ENCODE measurements at regions not wholly inside any gene's neighbourhood (a gene's known extent, or its start where the extent isn't known, plus 50 kb on each side); places are given as distances from the start of the nearest gene placed in this dataset.
"Not testable (repeated sequence)": the region's sequence is repeated elsewhere in the genome, so short reads cannot be mapped to it uniquely, and the experiment has no call there.

GRCh38 chr17:77533697-77534096 lies 392.9 kb downstream of the SEC14L1 start:
- H3K9me3 ChIP-seq (ENCODE audit: control extremely low read depth in 1 of 5, control insufficient read depth in 4 of 5, insufficient read depth in 2 of 5, low read depth in 1 of 5, low read length in 4 of 5); POLR2A ChIA-PET; H3K4me3 ChIP-seq (ENCODE audit: control insufficient read depth in 1 of 7, extremely low read depth in 1 of 7, insufficient read depth in 4 of 7, low read depth in 2 of 7, low read length in 6 of 7); H3K27ac ChIP-seq (ENCODE audit: insufficient read depth in 1 of 2, low read depth in 1 of 2, low read length in 2 of 2, poor library complexity in 1 of 2, severe bottlenecking in 2 of 2); DNase-seq; CTCF ChIA-PET; H3K36me3 ChIP-seq (ENCODE audit: control insufficient read depth in 4 of 4, insufficient read depth in 4 of 4, low read length in 3 of 4): not testable (repeated sequence)
- peaks cover 0 to 13% (median 8%) of the 10 kb centered on the region in 4 experiments for H3K4me1 ChIP-seq (ENCODE audit: control extremely low read depth in 1 of 4, control insufficient read depth in 4 of 4, insufficient read depth in 4 of 4, low read length in 3 of 4)
- 100% methylated on average over 3 of the region's 6 CpGs for WGBS (ENCODE audit: insufficient coverage)
- H3K27me3 ChIP-seq (replicated peaks in 2 of 5; ENCODE audit: control insufficient read depth in 4 of 5, insufficient read depth in 5 of 5, low read length in 4 of 5), result peaks cover 0 to 11% (median 7%) of the 10 kb centered on the region in 5 experiments

- no peaks in the 10 kb centered on the region for H3K36me3 ChIP-seq (ENCODE audit: control insufficient read depth in 4 of 4, insufficient read depth in 4 of 4, low read length in 3 of 4)
- ChIA-PET POLR2A (no interaction called here), CTCF (no interaction called here)
- peaks cover 0 to 8% (median 5%) of the 10 kb centered on the region in 5 experiments for H3K27me3 ChIP-seq (replicated peaks in 2 of 5; ENCODE audit: control insufficient read depth in 4 of 5, insufficient read depth in 5 of 5, low read length in 4 of 5)
- no peak overlapping the region for H3K27ac ChIP-seq (ENCODE audit: insufficient read depth in 1 of 2, low read depth in 1 of 2, low read length in 2 of 2, poor library complexity in 1 of 2, severe bottlenecking in 2 of 2)
- H3K4me1 ChIP-seq (ENCODE audit: control extremely low read depth in 1 of 4, control insufficient read depth in 4 of 4, insufficient read depth in 4 of 4, low read length in 3 of 4), result peaks cover 0 to 9% (median 4%) of the 10 kb centered on the region in 4 experiments
- peaks cover 0 to 10% (median 0%) of the 10 kb centered on the region in 5 experiments for H3K9me3 ChIP-seq (ENCODE audit: control extremely low read depth in 1 of 5, control insufficient read depth in 4 of 5, insufficient read depth in 2 of 5, low read depth in 1 of 5, low read length in 4 of 5)
- no peak for DNase-seq
- 100% methylated on average over 3 of the region's 5 CpGs for WGBS (ENCODE audit: insufficient coverage)
- no peak overlapping the region for H3K4me3 ChIP-seq (ENCODE audit: control insufficient read depth in 1 of 7, extremely low read depth in 1 of 7, insufficient read depth in 4 of 7, low read depth in 2 of 7, low read length in 6 of 7)
These were observed 393.4 kb downstream of the SEC14L1 start for GRCh38 chr17:77534137-77534536.

- 28% methylated on average over 7 of the region's 10 CpGs for WGBS (ENCODE audit: insufficient coverage)
- no peak overlapping the region for H3K4me3 ChIP-seq (ENCODE audit: control insufficient read depth in 1 of 7, extremely low read depth in 1 of 7, insufficient read depth in 4 of 7, low read depth in 2 of 7, low read length in 6 of 7)
- H3K9me3 ChIP-seq (ENCODE audit: control extremely low read depth in 1 of 5, control insufficient read depth in 4 of 5, insufficient read depth in 2 of 5, low read depth in 1 of 5, low read length in 4 of 5), result peaks cover 0 to 10% (median 0%) of the 10 kb centered on the region in 5 experiments
- peak in 2 of 3 donors; percentile 33 to 64 for DNase-seq
- peaks cover 0 to 5% (median 0%) of the 10 kb centered on the region in 5 experiments for H3K27me3 ChIP-seq (replicated peaks in 2 of 5; ENCODE audit: control insufficient read depth in 4 of 5, insufficient read depth in 5 of 5, low read length in 4 of 5)
- H3K27ac ChIP-seq (ENCODE audit: insufficient read depth in 1 of 2, low read depth in 1 of 2, low read length in 2 of 2, poor library complexity in 1 of 2, severe bottlenecking in 2 of 2), result no peak overlapping the region
- no peaks in the 10 kb centered on the region for H3K36me3 ChIP-seq (ENCODE audit: control insufficient read depth in 4 of 4, insufficient read depth in 4 of 4, low read length in 3 of 4)
- CTCF ChIA-PET, result no interaction called here
- H3K4me1 ChIP-seq (ENCODE audit: control extremely low read depth in 1 of 4, control insufficient read depth in 4 of 4, insufficient read depth in 4 of 4, low read length in 3 of 4), result peaks cover 0 to 8% (median 3%) of the 10 kb centered on the region in 4 experiments
- POLR2A ChIA-PET, result no interaction called here
These were observed 394.7 kb downstream of the SEC14L1 start for GRCh38 chr17:77535435-77535834.

GRCh38 chr17:77535892-77536291 lies 395.1 kb downstream of the SEC14L1 start:
- no peaks in the 10 kb centered on the region for H3K36me3 ChIP-seq (ENCODE audit: control insufficient read depth in 4 of 4, insufficient read depth in 4 of 4, low read length in 3 of 4)
- H3K4me1 ChIP-seq (ENCODE audit: control extremely low read depth in 1 of 4, control insufficient read depth in 4 of 4, insufficient read depth in 4 of 4, low read length in 3 of 4), result peaks cover 0 to 8% (median 3%) of the 10 kb centered on the region in 4 experiments
- no peak overlapping the region for H3K27ac ChIP-seq (ENCODE audit: insufficient read depth in 1 of 2, low read depth in 1 of 2, low read length in 2 of 2, poor library complexity in 1 of 2, severe bottlenecking in 2 of 2)
- CTCF ChIA-PET, result no interaction called here
- H3K9me3 ChIP-seq (ENCODE audit: control extremely low read depth in 1 of 5, control insufficient read depth in 4 of 5, insufficient read depth in 2 of 5, low read depth in 1 of 5, low read length in 4 of 5), result peaks cover 0 to 10% (median 0%) of the 10 kb centered on the region in 5 experiments
- DNase-seq, result no peak
- H3K4me3 ChIP-seq (ENCODE audit: control insufficient read depth in 1 of 7, extremely low read depth in 1 of 7, insufficient read depth in 4 of 7, low read depth in 2 of 7, low read length in 6 of 7), result no peak overlapping the region
- POLR2A ChIA-PET, result no interaction called here
- WGBS (ENCODE audit: insufficient coverage), result 76% methylated on average over 3 of the region's 6 CpGs
- H3K27me3 ChIP-seq (replicated peaks in 2 of 5; ENCODE audit: control insufficient read depth in 4 of 5, insufficient read depth in 5 of 5, low read length in 4 of 5), result peaks cover 0 to 2% (median 0%) of the 10 kb centered on the region in 5 experiments

- H3K4me1 ChIP-seq (ENCODE audit: control extremely low read depth in 1 of 4, control insufficient read depth in 4 of 4, insufficient read depth in 4 of 4, low read length in 3 of 4), result peaks cover 0 to 11% (median 4%) of the 10 kb centered on the region in 4 experiments
- H3K27ac ChIP-seq (ENCODE audit: insufficient read depth in 1 of 2, low read depth in 1 of 2, low read length in 2 of 2, poor library complexity in 1 of 2, severe bottlenecking in 2 of 2), result no peak overlapping the region
- WGBS (ENCODE audit: insufficient coverage), result 100% methylated on average over 6 of the region's 7 CpGs
- CTCF ChIA-PET, result no interaction called here
- no peaks in the 10 kb centered on the region for H3K36me3 ChIP-seq (ENCODE audit: control insufficient read depth in 4 of 4, insufficient read depth in 4 of 4, low read length in 3 of 4)
- peaks cover 0 to 1% (median 0%) of the 10 kb centered on the region in 5 experiments for H3K27me3 ChIP-seq (replicated peaks in 2 of 5; ENCODE audit: control insufficient read depth in 4 of 5, insufficient read depth in 5 of 5, low read length in 4 of 5)
- DNase-seq, result no peak
- POLR2A ChIA-PET, result no interaction called here
- H3K4me3 ChIP-seq (ENCODE audit: control insufficient read depth in 1 of 7, extremely low read depth in 1 of 7, insufficient read depth in 4 of 7, low read depth in 2 of 7, low read length in 6 of 7), result no peak overlapping the region
- H3K9me3 ChIP-seq (ENCODE audit: control extremely low read depth in 1 of 5, control insufficient read depth in 4 of 5, insufficient read depth in 2 of 5, low read depth in 1 of 5, low read length in 4 of 5), result peaks cover 0 to 10% (median 0%) of the 10 kb centered on the region in 5 experiments
These were observed 396.8 kb downstream of the SEC14L1 start for GRCh38 chr17:77537566-77537965.

- Histone ChIP-seq H3K4me1 (ENCODE audit: control extremely low read depth in 1 of 4, control insufficient read depth in 4 of 4, insufficient read depth in 4 of 4, low read length in 3 of 4) (peaks cover 0 to 29% (median 13%) of the 10 kb centered on the region in 4 experiments), H3K27me3 (replicated peaks in 2 of 5; ENCODE audit: control insufficient read depth in 4 of 5, insufficient read depth in 5 of 5, low read length in 4 of 5) (no peaks in the 10 kb centered on the region), H3K4me3 (ENCODE audit: control insufficient read depth in 1 of 7, extremely low read depth in 1 of 7, insufficient read depth in 4 of 7, low read depth in 2 of 7, low read length in 6 of 7) (no peak overlapping the region), H3K36me3 (ENCODE audit: control insufficient read depth in 4 of 4, insufficient read depth in 4 of 4, low read length in 3 of 4) (no peaks in the 10 kb centered on the region), H3K27ac (ENCODE audit: insufficient read depth in 1 of 2, low read depth in 1 of 2, low read length in 2 of 2, poor library complexity in 1 of 2, severe bottlenecking in 2 of 2) (no peak overlapping the region), H3K9me3 (ENCODE audit: control extremely low read depth in 1 of 5, control insufficient read depth in 4 of 5, insufficient read depth in 2 of 5, low read depth in 1 of 5, low read length in 4 of 5) (no peaks in the 10 kb centered on the region)
- no peak for DNase-seq
- ChIA-PET CTCF (interaction anchor here (1.5 to 2.2 kb wide), 3 partner anchors 12 to 472 kb away, joined by 5 to 6 read pairs (median 6); no protein-coding TSS in a partner anchor), POLR2A (no interaction called here)
- WGBS (ENCODE audit: insufficient coverage), result 84% methylated on average over 9 of the region's 11 CpGs
These were observed 399.8 kb downstream of the SEC14L1 start for GRCh38 chr17:77540531-77540930.

GRCh38 chr17:77540975-77541374 lies 400.2 kb downstream of the SEC14L1 start:
- 81% methylated on average over 15 of the region's 15 CpGs for WGBS (ENCODE audit: insufficient coverage)
- Histone ChIP-seq H3K4me1 (ENCODE audit: control extremely low read depth in 1 of 4, control insufficient read depth in 4 of 4, insufficient read depth in 4 of 4, low read length in 3 of 4) (peaks cover 0 to 26% (median 12%) of the 10 kb centered on the region in 4 experiments), H3K27ac (ENCODE audit: insufficient read depth in 1 of 2, low read depth in 1 of 2, low read length in 2 of 2, poor library complexity in 1 of 2, severe bottlenecking in 2 of 2) (no peak overlapping the region), H3K27me3 (replicated peaks in 2 of 5; ENCODE audit: control insufficient read depth in 4 of 5, insufficient read depth in 5 of 5, low read length in 4 of 5) (no peaks in the 10 kb centered on the region), H3K9me3 (ENCODE audit: control extremely low read depth in 1 of 5, control insufficient read depth in 4 of 5, insufficient read depth in 2 of 5, low read depth in 1 of 5, low read length in 4 of 5) (peaks cover 0 to 2% (median 0%) of the 10 kb centered on the region in 5 experiments), H3K4me3 (ENCODE audit: control insufficient read depth in 1 of 7, extremely low read depth in 1 of 7, insufficient read depth in 4 of 7, low read depth in 2 of 7, low read length in 6 of 7) (no peak overlapping the region), H3K36me3 (ENCODE audit: control insufficient read depth in 4 of 4, insufficient read depth in 4 of 4, low read length in 3 of 4) (no peaks in the 10 kb centered on the region)
- DNase-seq, result no peak
- POLR2A ChIA-PET, result no interaction called here
- CTCF ChIA-PET, result interaction anchor here (1.5 to 2.2 kb wide), 3 partner anchors 13 to 472 kb away, joined by 5 to 6 read pairs (median 6); no protein-coding TSS in a partner anchor
